ENCODE measurements at regions not wholly inside any gene's neighbourhood (a gene's known extent, or its start where the extent isn't known, plus 50 kb on each side); places are given as distances from the start of the nearest gene placed in this dataset.

GRCh38 chr14:65794674-65795279 lies 382.2 kb downstream of the FUT8 start:
- DNase-seq, result no peak

DNA sequence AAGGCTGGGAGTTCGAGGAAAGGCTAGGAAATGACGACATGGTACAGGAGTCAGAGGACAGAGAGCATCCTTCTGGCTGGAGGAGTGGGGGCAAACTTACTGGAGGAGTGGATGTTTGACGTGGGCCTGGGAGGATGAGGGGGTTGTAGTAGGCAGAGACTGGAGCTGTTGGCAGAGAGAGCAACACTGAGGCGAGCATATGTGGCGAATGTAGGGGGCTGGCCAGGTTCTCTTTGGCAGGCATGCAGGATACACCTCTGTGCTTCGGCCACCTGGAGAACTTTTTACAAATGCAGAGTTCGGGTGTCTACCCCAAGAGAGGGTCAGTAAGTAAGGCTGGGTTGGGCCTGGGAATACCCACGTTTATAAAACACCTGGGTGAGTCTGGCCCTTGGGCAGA lies 385.7 kb downstream of the FUT8 start:
- no peak for DNase-seq

DNA sequence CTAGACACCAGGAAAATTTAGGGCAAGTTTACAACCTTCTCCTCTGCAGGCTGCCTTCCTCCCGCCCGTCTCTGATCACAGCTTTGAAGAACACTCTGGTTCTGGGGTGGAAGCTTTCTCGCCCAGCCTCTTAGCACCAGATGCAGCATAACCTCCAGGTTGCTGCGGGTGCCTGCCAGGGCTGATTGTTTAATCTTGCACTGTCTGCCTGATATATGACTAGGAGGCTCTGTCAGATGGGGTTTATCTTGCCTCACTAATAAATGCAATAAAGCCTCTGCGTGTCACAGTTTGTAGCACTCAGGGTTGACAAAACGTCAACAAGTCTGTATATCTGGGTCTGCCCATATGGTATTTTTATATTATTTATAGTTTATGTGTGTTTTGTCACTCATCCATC lies 388.2 kb downstream of the FUT8 start:
- no peak for DNase-seq

DNA sequence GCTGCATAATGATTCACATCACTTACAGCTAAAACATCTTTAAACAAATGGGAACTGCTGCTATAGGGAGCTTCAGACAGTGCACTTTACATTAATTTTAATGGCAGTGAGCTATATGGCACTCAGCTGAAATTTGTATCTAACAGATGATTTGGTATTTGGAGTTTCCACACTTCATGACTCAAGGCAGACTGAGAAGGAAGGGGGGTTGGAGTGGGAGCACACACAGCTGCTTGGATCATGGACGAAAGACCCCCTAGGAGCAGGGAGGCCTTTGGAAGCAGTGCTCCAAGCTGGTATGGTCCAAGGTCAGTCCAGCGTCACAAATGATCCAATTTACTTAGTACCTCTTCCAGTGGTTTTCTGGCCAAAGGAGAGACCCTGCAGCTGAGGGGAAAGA lies 389.7 kb downstream of the FUT8 start:
- no peak for DNase-seq

- no peak for DNase-seq
Observed at GRCh38 chr14:65803885-65804284, 391.4 kb downstream of the FUT8 start.

DNA sequence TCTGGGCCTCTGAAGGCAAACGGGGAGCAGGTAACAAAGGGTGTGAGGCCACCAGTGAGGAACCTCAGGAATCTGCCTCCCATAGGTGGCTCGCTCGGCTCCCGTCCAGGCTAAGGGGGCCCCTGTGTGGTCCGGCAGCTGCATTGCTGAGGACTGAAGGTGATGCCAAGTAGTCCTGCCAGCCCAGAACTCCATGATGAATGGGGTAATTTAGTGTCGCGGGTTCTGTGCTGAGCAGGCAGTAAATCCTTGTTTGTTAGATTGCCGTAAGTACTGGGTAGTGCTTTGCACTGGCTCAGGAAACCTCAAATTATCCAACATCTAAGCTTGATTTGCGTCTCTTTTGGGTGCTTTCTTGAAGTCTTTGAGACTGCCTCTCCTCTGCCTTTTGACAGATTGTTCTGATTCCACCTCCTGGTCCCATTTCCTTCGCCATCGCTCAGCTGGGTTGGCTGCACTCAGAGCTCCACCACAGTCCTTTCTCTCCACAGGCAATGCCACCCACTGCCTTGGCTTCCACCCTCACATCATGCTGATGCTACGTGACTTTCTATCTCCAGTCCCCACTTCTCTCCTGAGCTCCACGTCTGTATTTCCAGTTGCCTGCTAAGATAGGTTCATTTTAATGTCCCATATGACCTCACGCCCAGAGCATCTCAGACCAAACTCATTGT lies 392.0 kb downstream of the FUT8 start:
- no peak for DNase-seq

DNA sequence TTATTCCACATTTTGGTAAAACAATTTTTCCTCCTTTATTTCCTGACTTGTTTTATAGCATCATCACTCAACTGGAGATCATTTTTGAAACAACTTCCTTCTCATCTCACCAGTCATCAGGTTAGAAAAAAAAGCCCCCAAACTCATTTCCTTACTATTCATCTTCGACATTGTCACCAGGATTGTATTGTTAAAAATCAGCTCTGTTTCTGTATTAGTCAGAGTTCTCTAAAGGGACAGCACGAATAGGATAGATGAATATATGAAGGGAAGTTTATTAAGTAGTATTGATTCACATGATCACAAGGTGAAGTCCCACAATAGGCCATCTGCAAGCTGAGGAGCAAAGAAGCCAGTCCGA lies 392.6 kb downstream of the FUT8 start:
- DNase-seq, result no peak

DNA sequence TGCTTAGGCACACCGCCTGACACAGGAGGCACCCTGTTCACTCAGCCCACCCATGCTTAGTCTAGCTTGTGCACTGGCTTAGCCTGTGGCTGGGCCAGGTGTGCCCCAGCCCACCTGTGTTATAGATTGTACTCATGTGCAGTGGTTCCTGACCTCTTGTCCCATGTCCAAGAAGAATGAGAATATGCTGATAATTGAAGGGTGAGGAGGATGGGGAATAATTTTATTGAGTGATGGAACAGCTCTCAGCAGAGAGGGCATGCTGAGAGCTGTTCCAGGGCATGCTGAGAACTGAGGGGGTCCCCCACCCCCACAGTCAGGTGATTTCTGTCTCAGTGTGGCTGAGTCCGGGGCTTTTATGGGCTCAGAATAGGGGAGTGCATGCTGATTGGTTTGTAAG lies 395.9 kb downstream of the FUT8 start:
- DNase-seq, result no peak

GRCh38 chr14:65810322-65810721 lies 397.8 kb downstream of the FUT8 start:
- DNase-seq, result no peak

DNA sequence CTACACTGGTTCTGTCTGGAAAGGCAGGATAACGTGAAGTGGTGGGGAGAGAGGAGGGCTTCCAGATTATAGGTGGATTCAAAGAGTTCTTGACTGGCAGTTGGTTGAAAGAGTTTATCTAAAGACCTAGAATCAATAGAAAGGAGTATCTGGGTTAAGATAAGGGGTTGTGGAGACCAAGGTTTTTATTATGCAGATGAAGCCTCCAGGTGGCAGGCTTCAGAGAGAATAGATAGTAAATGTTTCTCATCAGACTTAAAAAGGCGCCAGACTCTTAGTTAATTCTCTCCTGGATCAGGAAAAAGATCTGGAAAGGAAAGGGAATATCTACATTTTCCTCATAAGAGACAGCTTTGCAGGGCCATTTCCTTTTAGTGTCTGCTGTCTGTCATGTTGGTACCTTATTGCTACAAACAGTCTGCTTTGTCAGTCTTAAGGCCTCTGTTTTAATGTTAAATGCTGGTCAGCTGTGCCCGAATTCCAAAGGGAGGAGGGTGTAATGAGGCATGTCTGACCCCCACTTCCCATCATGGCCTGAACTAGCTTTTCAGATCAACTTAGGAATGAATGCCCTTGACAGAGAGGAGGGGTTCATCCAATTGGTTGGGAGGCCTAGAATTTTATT lies 401.3 kb downstream of the FUT8 start:
- DNase-seq, result no peak

- DNase-seq, result no peak
Observed at GRCh38 chr14:65815127-65815526, 402.6 kb downstream of the FUT8 start.

DNA sequence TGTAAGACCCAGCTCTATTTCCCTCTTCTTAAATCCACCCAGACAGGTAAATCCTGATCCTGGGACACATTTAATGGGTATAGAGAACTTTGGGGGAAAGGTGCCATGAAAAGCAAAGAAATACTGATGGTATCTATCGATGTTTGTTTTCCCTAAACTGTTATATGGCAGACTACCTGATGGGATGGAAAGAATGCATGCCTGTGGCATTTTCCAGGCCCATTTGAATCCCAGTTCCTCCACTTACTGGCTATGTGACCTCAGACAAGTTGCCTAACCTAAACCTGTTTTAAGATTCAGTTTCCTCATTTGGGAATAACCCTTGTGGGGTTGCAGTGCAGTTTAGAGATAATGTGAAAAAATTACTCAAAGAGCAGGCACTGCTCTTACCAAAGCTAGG lies 404.5 kb downstream of the FUT8 start:
- DNase-seq, result no peak

GRCh38 chr14:65819569-65819968 lies 407.0 kb downstream of the FUT8 start:
- DNase-seq, result no peak

- DNase-seq, result no peak
Observed at GRCh38 chr14:65821224-65821753, 408.8 kb downstream of the FUT8 start.

DNA sequence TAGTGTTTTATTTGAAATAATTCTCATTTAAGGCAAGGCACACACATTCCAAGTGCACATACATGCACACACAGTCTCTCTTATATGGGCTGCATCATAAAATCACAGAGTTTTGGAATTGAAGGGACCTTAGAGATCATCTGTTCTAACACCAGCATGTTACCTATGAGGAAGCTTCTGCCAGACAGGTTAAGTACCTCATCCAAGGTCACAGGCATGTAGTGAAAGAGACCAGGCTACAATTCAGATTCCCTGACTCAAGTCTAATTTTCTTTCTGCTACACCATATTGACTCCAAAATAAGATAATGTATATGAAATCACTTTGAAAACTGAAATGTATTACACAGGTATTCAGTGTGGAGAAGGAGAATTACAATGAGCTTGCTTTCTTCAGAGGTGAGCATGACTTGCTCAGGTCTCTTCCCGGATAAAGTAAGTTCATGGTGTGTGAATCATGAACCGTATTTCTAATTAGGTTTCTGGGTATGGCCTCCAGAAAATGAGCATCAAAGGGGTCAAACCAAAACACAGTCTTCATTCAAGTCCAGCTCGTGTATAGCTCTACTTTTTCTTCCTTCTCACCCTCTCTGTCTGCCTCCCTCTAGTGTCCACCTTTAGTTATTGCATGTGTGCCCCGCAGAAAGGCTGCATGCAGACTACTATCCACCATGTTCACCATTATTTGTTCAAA lies 411.9 kb downstream of the FUT8 start:
- DNase-seq, result peak; percentile 60

DNA sequence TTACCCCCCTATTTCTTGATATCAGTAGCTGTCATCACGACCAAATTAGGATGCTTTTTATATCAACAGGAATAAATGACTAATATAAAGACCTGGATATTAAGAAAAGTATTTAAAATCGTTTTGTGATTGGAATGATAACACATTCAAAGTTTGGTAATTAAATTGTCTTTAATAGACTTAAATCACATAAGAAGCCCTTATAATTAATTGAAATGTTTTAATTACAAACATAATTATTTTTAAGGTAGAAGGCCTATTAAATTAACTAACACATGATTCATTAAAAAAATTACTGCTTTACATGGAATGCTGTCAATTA lies 412.4 kb downstream of the FUT8 start:
- DNase-seq, result no peak

- DNase-seq, result no peak
Observed at GRCh38 chr14:65826946-65827345, 414.4 kb downstream of the FUT8 start.

DNA sequence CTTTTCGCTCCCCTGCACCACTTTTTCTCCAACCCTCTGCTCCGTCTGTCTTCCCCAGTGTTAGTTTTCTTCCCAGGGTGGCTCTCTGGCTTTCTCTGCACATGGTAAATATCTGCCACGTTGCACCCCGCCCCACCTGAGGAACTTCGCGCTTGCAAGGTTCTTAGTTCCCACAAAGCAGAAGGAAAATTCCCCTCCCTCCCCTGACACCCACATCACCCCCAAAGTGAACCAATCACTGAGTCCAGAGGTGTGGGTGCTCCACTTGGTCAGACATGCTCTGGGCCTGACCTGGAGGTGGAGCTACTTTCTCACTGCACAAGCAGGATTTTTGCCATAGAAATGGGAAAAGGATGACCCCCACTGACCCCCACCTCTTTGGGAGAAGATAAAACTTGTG lies 415.0 kb downstream of the FUT8 start:
- DNase-seq, result no peak

- DNase-seq, result no peak
Observed at GRCh38 chr14:65828396-65828795, 415.9 kb downstream of the FUT8 start.

- DNase-seq, result no peak
Observed at GRCh38 chr14:65832431-65833266, 420.1 kb downstream of the FUT8 start.

- DNase-seq, result no peak
Observed at GRCh38 chr14:65833267-65833880, 420.8 kb downstream of the FUT8 start.

DNA sequence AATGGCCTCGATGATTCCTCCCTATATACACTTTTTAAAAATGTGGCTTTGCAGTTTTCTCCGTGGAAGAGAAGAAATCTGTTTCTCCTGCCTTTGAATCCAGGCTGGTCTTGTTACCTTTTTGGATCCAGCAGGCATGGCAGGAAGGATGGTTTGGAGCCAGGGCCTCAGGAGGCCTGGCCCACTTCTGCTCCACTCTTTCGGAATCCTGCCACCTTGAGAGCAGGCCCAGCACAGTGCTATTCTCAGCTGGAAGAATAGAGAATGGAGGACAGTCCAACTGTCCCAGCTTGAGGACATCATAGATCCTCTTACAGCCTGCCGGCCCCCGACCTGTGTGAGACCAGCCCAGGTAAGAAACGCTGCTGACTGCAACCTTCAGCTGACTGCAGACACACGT lies 421.5 kb downstream of the FUT8 start:
- no peak for DNase-seq

DNA sequence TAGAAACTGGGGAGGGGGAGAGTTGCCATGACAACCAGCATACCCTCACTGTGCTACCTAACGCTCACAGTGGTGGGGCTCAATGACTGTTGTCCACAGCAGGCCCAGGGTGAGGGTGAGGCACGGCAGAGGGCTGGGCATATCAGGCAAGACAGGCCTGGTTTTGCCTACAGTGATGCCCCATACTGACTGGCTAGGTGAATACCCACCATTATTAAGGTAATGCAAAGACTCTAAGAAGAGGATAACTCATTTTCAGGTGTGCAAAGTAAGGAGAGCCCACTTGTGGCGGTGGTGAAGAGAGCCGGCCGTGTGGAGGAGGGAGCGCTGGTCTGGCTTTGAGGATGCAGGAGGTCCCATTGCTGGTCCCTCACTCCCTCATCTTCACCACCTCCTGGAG lies 422.3 kb downstream of the FUT8 start:
- DNase-seq, result no peak
